ENCODE measurements at regions not wholly inside any gene's neighbourhood (a gene's known extent, or its start where the extent isn't known, plus 50 kb on each side); places are given as distances from the start of the nearest gene placed in this dataset.

GRCh38 chr18:7341581-7342337 is 110.9 kb downstream of the LRRC30 start:
- no peak for DNase-seq (ENCODE audit: low spot score)
- ATAC-seq = no peak

GRCh38 chr18:7349181-7349837 is 118.4 kb downstream of the LRRC30 start:
- no peak for ATAC-seq
- DNase-seq (ENCODE audit: low spot score) = no peak

- ATAC-seq (no peak), DNase-seq (ENCODE audit: low spot score) (no peak)
Observed at GRCh38 chr18:7358989-7359726, 128.3 kb downstream of the LRRC30 start.

GRCh38 chr18:7360606-7361170 is 129.8 kb downstream of the LRRC30 start:
- DNase-seq (ENCODE audit: low spot score) = no peak
- no peak for ATAC-seq

- DNase-seq (ENCODE audit: low spot score) = no peak
- no peak for ATAC-seq
Observed at GRCh38 chr18:7363338-7363737, 132.4 kb downstream of the LRRC30 start.

- ATAC-seq = no peak
- DNase-seq (ENCODE audit: low spot score) = no peak
Observed at GRCh38 chr18:7366597-7366996, 135.7 kb downstream of the LRRC30 start.

GRCh38 chr18:7367336-7367735 is 136.4 kb downstream of the LRRC30 start:
- no peak for ATAC-seq
- DNase-seq (ENCODE audit: low spot score) = no peak

GRCh38 chr18:7369006-7369405 is 138.1 kb downstream of the LRRC30 start:
- no peak for DNase-seq (ENCODE audit: low spot score)
- ATAC-seq = peak; percentile 41

- DNase-seq (ENCODE audit: low spot score) (no peak), ATAC-seq (peak; percentile 38)
Observed at GRCh38 chr18:7370375-7370774, 139.5 kb downstream of the LRRC30 start.

- peak; percentile 53 for DNase-seq (ENCODE audit: low spot score)
- ATAC-seq = peak; percentile 78
Observed at GRCh38 chr18:7370802-7371201, 139.9 kb downstream of the LRRC30 start.

- ATAC-seq = no peak
Observed at GRCh38 chr18:7373441-7373840, 142.6 kb downstream of the LRRC30 start.

GRCh38 chr18:7381307-7381706 is 150.4 kb downstream of the LRRC30 start:
- ATAC-seq = no peak
- no peak for DNase-seq (ENCODE audit: low spot score)

More at GRCh38 chr18:7373441-7373840, 142.6 kb downstream of the LRRC30 start:
- no peak for DNase-seq (ENCODE audit: low spot score)

- no peak for ATAC-seq
- DNase-seq (ENCODE audit: low spot score) = no peak
Observed at GRCh38 chr18:7382328-7383001, 151.6 kb downstream of the LRRC30 start.

- no peak for ATAC-seq
- no peak for DNase-seq (ENCODE audit: low spot score)
Observed at GRCh38 chr18:7383002-7383980, 152.4 kb downstream of the LRRC30 start.

GRCh38 chr18:7388741-7389140 is 157.9 kb downstream of the LRRC30 start:
- ATAC-seq (no peak), DNase-seq (ENCODE audit: low spot score) (no peak)

GRCh38 chr18:7390731-7391492 is 160.0 kb downstream of the LRRC30 start:
- ATAC-seq = no peak
- no peak for DNase-seq (ENCODE audit: low spot score)

- no peak for DNase-seq (ENCODE audit: low spot score)
- ATAC-seq = no peak
Observed at GRCh38 chr18:7393080-7393479, 162.2 kb downstream of the LRRC30 start.

- ATAC-seq = no peak
- no peak for DNase-seq (ENCODE audit: low spot score)
Observed at GRCh38 chr18:7394050-7394659, 163.3 kb downstream of the LRRC30 start.

GRCh38 chr18:7395566-7395965 is 164.7 kb downstream of the LRRC30 start:
- ATAC-seq (no peak), DNase-seq (ENCODE audit: low spot score) (no peak)

All from left lobe of liver (tissue), 2 donors.